GM18508 (cell line): ENCODE measurements at regions not wholly inside any gene's neighbourhood (a gene's known extent, or its start where the extent isn't known, plus 50 kb on each side); places are given as distances from the start of the nearest gene placed in this dataset.

ENCODE experiments used
- ATAC-seq: cut with Tn5 transposase; IDR thresholded peaks from one replicate; pipeline ENCODE4 v1.9.1; 2021; ENCODE audit warnings: moderate number of reproducible peaks; ENCODE audit not compliant: insufficient read depth, unreplicated experiment

- no peak for ATAC-seq
Observed at GRCh38 chr2:4122726-4123125, 419.4 kb downstream of the DCDC2C start.

DNA sequence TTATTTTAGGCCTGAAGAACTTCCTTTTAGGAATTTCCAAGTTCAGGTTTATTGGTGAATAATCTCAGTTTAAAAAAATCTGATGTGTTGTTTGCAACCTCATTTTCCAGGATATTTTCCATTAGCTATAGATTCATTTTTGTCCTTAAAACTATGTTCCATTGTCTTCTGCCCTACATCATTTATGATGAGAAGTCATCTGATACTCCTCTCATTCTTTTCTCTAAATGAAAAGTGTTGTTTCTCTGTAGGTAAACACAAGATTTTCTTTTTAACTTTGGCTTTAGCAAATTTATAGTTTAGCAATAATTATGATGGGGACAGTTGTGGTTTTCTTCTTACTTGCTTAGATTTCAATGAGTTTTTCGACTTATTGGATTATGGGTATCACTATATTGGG lies 427.3 kb downstream of the DCDC2C start:
- ATAC-seq: no peak

- ATAC-seq: no peak
Observed at GRCh38 chr2:4134551-4135550, 431.5 kb downstream of the DCDC2C start.

- no peak for ATAC-seq
Observed at GRCh38 chr2:4135765-4136164, 432.4 kb downstream of the DCDC2C start.

- ATAC-seq: no peak
Observed at GRCh38 chr2:4139316-4139715, 435.9 kb downstream of the DCDC2C start.

DNA sequence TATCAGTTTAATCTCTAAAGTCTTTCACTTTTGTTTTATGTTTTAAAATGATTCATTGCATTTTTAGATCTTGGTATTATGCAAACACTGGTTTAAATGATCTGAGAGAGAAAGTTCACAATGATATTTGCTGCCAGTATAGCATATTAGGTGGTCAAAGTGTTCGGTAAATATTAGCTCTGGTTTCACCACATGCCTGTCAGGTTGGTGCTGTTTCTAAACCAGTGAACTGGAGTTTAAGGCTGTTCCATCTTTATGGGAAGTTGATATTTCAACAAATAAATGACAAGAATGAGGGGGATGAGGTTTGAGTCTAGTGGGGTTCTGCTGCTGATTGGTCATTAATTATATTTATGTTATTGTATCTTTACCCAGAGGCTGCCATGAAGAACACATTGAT lies 436.4 kb downstream of the DCDC2C start:
- ATAC-seq: no peak

- ATAC-seq: no peak
Observed at GRCh38 chr2:4140281-4140970, 437.1 kb downstream of the DCDC2C start.

DNA sequence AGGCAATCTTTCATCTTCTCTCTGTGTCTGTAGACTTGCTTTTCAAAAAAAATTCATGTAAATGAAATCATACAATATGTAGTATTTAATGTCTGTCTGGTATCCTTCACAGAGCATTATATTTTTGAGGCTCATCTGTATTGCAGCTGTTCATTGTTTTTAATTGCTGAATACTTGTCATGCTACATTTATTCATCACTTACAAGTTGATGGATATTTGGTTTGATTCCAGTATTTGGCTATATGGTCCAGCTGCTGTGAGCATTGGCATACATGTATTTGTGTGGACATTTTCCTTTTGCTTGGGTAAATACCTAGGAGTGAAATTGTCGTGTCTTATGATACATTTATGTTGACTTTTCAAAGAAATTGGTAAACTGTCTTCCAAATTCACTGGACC lies 441.4 kb downstream of the DCDC2C start:
- ATAC-seq: no peak

GRCh38 chr2:4151521-4151920 lies 448.1 kb downstream of the DCDC2C start:
- no peak for ATAC-seq

DNA sequence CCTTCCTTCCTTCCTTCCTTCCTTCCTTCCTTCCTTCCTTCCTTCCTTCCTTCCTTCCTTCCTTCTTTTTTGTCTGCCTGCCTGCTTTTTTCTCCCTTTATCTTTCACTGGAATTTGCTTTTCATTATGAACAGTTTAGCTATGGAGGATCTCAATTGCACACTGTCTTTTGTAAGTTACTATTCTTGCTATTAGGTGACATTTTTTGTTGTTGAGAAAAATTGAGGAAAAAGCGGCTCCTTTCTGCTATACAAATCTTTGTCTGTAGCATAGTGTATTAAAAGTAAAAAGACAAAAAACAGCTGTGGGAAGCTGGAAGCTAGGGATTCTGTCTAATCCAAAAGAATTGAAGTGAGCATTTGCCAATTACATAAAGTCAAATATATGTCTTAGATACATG lies 448.7 kb downstream of the DCDC2C start:
- no peak for ATAC-seq

DNA sequence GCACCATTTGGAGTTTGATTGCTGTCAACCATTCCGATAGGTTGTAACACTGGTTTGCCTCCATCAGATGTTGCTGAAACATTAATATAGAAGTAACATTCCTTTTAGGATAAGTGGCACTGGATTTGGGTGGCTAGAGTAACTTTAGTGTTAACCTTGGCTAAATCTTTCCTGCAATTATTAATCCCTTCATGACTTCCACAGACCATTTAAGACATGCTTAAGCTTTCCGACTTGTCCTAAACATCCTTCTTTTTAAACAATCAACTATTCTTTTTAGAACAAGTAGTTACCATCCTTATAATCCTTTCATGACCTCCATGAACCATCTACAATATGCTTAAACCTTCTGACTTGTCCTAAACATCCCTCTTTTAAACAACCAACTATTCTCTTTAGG lies 465.5 kb downstream of the DCDC2C start:
- no peak for ATAC-seq

DNA sequence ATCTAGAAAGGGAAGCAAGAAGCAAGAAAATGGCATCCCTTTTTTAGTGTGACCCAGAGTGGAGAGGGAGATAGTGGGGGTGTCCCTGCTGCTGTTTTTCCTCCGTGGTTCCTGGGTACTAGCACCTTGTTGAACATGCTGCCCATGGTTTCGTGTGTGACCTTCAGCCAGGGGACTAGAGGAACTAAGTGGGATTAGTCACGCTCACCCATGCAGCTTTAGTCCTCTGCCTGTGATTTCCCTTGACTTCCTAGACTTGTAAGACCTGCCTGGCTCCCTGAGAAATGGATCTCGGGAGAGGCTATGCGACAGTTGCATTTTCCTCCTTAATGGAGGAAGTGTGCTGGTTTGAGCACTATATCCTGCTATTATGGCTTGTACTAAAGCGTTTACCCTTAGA lies 471.4 kb downstream of the DCDC2C start:
- ATAC-seq: no peak

DNA sequence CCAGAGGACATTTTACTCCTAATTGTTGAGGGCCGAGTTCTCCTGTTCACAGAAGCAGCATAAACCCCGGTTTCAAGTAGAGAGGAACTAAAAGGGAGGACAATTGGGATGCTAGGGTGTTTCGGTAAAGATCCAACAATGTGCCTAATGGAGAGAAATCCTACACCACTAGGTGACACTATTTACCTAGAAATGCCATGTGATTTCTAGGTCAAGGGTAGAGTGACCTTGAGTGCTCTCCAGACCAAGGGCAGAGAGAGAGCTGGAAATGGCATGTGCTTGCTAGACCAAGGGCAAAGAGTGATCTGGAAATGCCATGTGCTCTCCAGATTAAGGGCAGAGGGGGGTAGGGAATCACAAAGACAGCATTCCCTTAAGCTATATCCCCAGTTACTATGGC lies 472.0 kb downstream of the DCDC2C start:
- no peak for ATAC-seq

DNA sequence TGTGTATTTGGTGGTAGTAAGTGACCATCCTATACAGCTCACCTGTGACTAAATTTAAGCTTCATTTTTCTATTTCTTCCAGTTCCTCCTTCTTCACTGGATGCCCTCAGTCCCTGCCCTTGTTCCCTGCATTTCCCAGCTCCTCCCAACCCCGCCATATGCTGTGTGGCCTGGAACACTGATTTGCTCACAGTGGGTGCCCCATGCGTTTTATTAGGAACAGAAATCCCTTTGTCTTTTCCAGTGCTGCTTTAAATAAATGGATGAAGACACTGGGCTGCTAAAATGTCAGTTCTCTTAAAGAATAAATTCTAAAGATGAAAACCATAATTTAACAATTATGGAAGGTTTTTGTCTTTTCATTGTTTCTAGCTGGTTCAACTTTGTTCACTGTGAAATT lies 477.3 kb downstream of the DCDC2C start:
- no peak for ATAC-seq

DNA sequence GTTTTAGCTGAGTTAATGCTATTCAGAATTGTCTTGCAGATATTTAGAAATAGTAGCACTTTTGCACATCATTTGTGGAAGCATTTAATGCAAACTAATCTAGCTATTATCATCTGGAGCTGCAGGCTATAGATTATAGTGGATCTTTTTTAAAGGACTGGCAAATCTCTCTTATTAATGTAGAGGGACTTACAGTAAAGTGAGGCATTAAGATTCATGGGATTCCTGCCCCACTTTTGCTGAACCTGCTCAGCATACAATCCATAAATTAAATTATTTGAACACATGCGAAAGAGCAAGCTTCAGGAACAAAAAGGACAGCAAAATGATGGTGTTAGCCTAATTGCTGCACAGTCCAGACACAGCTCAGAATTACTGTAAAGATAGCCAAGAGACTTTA lies 477.7 kb downstream of the DCDC2C start:
- no peak for ATAC-seq

GRCh38 chr2:4188561-4188960 lies 485.2 kb downstream of the DCDC2C start:
- ATAC-seq: no peak

DNA sequence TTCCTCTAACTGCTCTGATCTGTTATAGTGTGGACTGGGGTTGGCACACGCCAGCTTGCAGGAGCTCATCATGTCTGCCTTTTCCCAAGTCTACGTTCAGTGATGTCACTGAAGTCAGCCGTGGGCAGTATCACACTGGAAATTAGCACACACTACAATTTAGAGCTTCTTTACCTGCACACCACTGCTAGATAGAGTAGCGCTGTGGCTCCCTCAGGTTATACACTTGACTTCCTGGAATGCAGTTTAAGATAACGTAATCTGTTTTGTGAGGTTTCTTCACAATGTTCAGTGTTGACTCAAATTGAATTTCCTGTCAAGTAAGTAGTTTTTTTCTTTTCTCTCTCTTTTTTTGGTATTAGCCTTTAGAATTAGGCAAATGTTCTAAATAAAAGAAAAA lies 487.2 kb downstream of the DCDC2C start:
- ATAC-seq: no peak

DNA sequence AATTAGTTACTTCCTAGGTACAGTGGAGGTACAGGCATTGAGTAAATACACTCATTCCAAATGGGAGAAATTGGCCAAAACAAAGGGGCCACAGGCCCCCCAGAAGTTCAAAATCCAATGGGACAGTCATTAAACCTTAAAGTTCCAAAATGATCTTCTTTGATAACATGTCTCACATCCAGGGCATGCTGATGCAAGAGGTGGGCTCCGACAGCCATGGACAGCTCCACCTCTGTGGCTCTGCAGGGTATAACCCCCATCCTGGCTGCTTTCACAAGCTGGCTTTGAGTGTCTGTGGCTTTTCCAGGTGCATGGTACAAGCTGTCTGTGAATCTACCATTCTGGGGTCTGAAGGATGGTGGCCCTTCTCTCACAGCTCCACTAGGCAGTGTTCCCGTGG lies 488.7 kb downstream of the DCDC2C start:
- ATAC-seq: no peak

- ATAC-seq: no peak
Observed at GRCh38 chr2:4214444-4215205, 511.2 kb downstream of the DCDC2C start.

DNA sequence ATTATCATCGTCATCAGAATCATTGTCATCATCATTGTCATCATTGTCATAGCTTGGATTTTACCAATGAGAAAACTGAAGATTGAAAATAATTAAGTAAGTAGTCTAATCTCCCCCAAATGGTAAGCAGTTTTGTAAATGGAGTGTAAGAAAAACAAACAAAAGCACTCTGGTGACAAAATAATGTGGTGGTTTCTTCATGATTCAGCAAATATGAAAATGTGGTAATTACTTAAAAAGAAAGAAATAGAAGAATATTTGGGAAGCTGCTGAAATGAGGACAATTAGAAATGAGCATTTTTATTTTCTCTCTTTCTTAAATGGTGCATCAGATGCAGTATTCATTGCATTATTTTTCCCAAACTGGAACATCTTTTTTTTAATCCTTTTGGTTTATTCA lies 514.4 kb downstream of the DCDC2C start:
- ATAC-seq: no peak

DNA sequence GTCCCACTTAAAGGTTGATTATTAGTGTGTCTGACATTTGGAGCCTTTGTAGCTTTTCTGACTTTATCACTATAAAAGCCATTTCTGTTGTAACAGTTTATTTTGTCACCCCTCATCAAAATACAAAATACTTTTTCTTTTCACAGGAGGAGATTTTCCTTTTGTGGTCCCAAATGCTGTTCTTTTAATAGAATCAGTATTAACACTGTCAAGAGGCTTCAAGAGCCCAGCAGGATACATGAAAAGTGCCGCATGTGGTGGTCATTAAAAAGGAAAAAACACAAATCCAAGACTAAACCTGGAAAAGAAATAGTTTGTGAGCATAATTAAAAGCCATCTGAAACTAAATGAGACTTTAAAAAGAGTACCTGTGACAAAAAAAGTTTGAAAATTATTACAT lies 515.7 kb downstream of the DCDC2C start:
- ATAC-seq: no peak
